HG03575 (cell line): ENCODE measurements at regions not wholly inside any gene's neighbourhood (a gene's known extent, or its start where the extent isn't known, plus 50 kb on each side); places are given as distances from the start of the nearest gene placed in this dataset.
"Not testable (repeated sequence)": the region's sequence is repeated elsewhere in the genome, so short reads cannot be mapped to it uniquely, and the experiment has no call there.

Source experiments
- ATAC-seq: cut with Tn5 transposase; IDR thresholded peaks from one replicate; pipeline ENCODE4 v1.9.1; 2021; ENCODE audit not compliant: unreplicated experiment, insufficient number of reproducible peaks, low FRiP score; ENCODE audit errors: extremely low read depth

- ATAC-seq = no peak
These were observed 83.2 kb downstream of the MANEA start for GRCh38 chr6:95660544-95660943.

GRCh38 chr6:95670011-95670463 lies 92.7 kb downstream of the MANEA start:
- no peak for ATAC-seq

GRCh38 chr6:95676011-95676628 lies 98.8 kb downstream of the MANEA start:
- ATAC-seq = no peak

GRCh38 chr6:95679981-95680380 lies 102.6 kb downstream of the MANEA start:
- no peak for ATAC-seq

- no peak for ATAC-seq
These were observed 104.4 kb downstream of the MANEA start for GRCh38 chr6:95681736-95682135.

GRCh38 chr6:95682476-95682875 lies 105.1 kb downstream of the MANEA start:
- no peak for ATAC-seq

- ATAC-seq = no peak
These were observed 108.5 kb downstream of the MANEA start for GRCh38 chr6:95685822-95686221.

GRCh38 chr6:95686272-95686671 lies 108.9 kb downstream of the MANEA start:
- ATAC-seq = no peak

GRCh38 chr6:95686895-95687294 lies 109.6 kb downstream of the MANEA start:
- no peak for ATAC-seq

- ATAC-seq = no peak
These were observed 110.5 kb downstream of the MANEA start for GRCh38 chr6:95687839-95688238.

- ATAC-seq = no peak
These were observed 113.0 kb downstream of the MANEA start for GRCh38 chr6:95690328-95690727.

GRCh38 chr6:95693108-95693507 lies 115.8 kb downstream of the MANEA start:
- ATAC-seq = no peak

- ATAC-seq = no peak
These were observed 120.9 kb downstream of the MANEA start for GRCh38 chr6:95698271-95698670.

- no peak for ATAC-seq
These were observed 146.3 kb downstream of the MANEA start for GRCh38 chr6:95723638-95724037.

GRCh38 chr6:95725344-95725743 lies 148.0 kb downstream of the MANEA start:
- ATAC-seq = no peak

- no peak for ATAC-seq
These were observed 162.8 kb downstream of the MANEA start for GRCh38 chr6:95740157-95740556.

GRCh38 chr6:95741045-95741444 lies 163.7 kb downstream of the MANEA start:
- ATAC-seq = no peak

- no peak for ATAC-seq
These were observed 165.5 kb downstream of the MANEA start for GRCh38 chr6:95742767-95743289.

- ATAC-seq = no peak
These were observed 166.3 kb downstream of the MANEA start for GRCh38 chr6:95743591-95743990.

- not testable (repeated sequence) for ATAC-seq
These were observed 181.1 kb downstream of the MANEA start for GRCh38 chr6:95758236-95759069.
